ENCODE measurements at regions not wholly inside any gene's neighbourhood (a gene's known extent, or its start where the extent isn't known, plus 50 kb on each side); places are given as distances from the start of the nearest gene placed in this dataset.

DNA sequence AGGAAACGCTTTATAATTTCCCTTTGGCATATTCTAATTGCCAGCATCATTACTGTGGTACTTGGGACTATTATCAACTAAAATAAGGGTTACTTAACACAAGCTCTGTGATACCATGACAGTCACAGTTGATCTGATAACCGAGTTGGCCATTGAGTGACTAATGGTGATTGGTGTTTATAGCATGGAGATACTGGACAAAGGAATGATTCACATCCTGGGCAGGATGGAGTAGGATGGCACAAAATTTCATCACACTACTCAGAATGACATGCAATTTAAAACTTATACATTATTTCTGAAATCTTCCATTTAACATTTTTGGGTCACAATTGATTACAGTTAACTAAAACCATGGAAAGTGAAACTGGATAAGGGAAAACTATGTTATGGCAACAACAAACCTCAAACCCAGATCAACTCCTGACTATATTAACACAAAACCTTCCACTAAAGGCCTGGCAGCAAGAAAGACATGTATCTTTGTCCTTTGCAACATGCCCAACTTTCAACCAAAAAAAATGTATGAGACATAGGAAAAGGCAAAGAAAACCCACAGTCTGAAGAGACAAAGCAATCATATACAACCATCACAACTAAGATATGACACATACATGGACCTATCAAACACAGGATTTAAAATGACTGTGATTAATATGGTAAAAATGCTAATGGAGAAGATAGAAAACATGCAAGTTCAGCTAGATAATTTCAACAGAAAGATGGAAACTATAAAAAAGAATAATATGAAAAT is 208.5 kb upstream of the NRP1 start:
- in situ Hi-C loops (cut with HindIII; ENCODE audit: low pct_unique_long_range_greater_than_20kb, low sequenced_read_pairs), result no loop called here
- no peak for DNase-seq (ENCODE audit: low read depth)

DNA sequence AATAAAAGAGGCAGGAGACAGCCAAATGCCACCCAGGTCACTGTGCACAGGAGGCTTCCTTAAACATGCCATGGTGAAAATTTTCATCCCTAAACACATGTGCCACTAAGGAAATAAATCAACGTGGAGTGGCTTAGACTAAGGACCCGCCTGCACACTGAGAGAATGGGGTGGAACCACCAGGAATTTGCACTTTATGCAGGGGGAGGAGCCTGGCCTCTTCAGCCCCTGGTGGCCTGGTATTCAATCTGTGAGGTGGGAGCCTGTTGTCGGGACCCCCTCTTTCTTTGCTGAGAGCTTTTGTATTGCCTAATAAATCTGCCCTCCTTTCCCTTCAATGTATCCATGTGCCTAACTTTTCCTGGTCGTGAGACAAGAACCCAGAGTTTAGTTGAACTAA is 204.6 kb upstream of the NRP1 start:
- no peak for DNase-seq (ENCODE audit: low read depth)

DNA sequence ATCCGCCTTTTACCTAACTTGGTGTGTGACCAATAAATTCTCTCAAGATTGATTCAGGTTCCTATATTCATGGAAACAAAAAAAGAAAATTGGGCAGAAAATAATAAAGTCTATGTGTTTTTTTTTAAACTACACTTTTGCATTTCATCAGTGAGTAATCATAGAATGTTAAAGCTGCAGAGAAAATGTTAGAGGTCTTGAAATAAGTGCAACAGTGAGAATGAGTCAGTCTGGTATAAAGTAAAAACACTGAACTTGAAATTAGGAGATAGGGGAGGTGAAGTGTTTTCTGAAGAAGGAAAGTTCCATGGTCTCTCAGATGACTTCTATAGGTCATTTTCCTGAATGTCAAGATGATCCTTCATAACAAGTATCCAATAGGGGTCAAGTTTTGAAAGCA is 202.6 kb upstream of the NRP1 start:
- in situ Hi-C loops (cut with HindIII; ENCODE audit: low pct_unique_long_range_greater_than_20kb, low sequenced_read_pairs), result no loop called here
- no peak for DNase-seq (ENCODE audit: low read depth)

More for the DNA sequence above, 204.6 kb upstream of the NRP1 start:
- in situ Hi-C loops (cut with HindIII; ENCODE audit: low pct_unique_long_range_greater_than_20kb, low sequenced_read_pairs), result no loop called here

DNA sequence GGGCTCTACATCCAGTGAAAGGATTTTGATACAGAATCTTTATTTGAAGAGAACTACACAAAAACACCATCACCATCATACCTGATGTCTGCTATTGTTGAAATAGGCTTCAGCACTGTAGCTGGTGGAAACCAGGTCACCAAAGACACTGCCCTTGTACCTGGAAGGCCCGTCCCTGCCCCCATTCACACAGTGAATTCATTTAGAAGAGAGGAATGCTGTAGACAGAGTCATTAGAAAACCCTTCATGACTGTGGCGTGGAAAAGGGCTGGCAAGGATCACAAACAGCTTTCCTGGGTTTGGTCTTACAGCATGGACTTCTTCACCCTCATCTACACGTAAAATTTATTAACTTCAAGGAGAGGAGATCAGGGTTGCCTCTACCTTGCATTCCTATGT is 202.0 kb upstream of the NRP1 start:
- in situ Hi-C loops (cut with HindIII; ENCODE audit: low pct_unique_long_range_greater_than_20kb, low sequenced_read_pairs), result no loop called here
- DNase-seq (ENCODE audit: low read depth), result no peak

DNA sequence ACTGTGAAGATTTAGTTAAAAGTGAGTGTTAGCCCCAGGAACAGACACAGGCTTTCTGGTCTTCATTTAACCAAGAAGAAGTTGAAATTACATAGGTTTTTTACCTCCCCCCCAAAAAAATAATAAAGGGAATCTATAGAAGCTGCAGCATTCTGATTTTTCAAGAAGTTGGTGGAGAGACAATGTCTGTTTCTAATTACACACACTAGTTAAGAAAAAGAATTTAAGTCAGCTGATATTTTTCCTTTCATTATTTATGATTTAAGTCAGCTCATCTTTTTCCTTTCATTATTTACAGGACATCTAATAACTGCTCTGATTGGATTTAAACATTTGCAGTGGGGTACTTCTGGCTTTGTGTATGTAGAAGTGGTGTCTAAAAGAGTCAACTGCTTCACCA is 201.4 kb upstream of the NRP1 start:
- DNase-seq (ENCODE audit: low read depth), result no peak
- in situ Hi-C loops (cut with HindIII; ENCODE audit: low pct_unique_long_range_greater_than_20kb, low sequenced_read_pairs), result no loop called here

DNA sequence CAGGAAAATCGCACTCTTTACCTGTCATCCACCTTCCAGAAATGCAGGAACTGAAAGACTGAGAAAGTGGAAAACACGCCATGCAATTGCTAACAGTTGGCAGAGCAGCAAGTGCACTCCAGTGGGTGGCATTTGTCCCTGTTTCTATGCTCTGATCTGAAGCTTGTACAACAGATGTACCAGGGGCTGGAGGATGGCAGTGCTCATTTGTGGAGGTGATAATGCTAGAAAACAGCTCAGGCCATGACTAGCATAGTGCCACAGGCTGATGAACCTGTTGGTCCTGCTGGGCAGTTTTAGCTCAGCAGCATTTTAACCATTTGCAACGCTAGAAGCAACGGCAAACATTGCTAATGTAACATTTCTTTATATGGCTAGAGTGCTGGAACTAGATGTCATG is 199.9 kb upstream of the NRP1 start:
- in situ Hi-C loops (cut with HindIII; ENCODE audit: low pct_unique_long_range_greater_than_20kb, low sequenced_read_pairs), result no loop called here
- DNase-seq (ENCODE audit: low read depth), result no peak

DNA sequence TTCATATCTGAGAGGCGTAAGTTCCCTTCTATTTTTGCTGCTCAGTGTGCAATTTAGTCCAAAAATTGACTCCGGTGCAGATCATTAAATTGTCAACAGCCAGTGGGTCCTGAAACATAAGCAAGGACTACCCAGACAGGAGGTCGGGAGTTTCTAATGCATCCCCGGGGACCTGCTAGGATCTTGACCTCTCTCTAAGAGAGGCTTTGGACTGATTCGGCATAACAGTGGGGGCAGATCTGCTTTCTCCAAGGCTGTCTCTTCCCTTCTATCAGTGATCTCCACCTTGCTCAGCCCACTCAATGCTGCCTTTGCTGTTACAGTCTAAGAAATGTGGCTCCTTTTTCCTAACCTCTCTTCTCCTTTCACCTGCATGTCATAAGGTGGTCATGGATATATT is 199.1 kb upstream of the NRP1 start:
- DNase-seq (ENCODE audit: low read depth), result no peak
- in situ Hi-C loops (cut with HindIII; ENCODE audit: low pct_unique_long_range_greater_than_20kb, low sequenced_read_pairs), result no loop called here

DNA sequence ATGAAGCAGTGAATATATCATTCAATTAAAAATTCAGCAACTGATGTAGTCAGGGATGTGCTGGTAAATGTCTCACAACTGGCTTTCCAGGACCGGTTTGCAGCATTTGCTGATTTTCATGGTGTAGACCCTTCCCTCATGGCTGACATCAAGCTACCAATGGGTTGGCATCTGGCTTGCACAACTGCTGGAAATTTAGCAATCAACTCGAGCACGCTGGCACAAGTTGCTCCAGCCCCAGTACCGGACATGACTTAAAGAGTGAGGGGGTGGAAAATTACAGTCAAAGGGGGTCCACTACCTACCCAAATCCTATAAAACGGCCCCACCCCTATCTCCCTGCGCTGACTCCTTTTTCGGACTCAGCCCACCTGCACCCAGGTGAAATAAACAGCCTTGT is 198.4 kb upstream of the NRP1 start:
- in situ Hi-C loops (cut with HindIII; ENCODE audit: low pct_unique_long_range_greater_than_20kb, low sequenced_read_pairs), result no loop called here

DNA sequence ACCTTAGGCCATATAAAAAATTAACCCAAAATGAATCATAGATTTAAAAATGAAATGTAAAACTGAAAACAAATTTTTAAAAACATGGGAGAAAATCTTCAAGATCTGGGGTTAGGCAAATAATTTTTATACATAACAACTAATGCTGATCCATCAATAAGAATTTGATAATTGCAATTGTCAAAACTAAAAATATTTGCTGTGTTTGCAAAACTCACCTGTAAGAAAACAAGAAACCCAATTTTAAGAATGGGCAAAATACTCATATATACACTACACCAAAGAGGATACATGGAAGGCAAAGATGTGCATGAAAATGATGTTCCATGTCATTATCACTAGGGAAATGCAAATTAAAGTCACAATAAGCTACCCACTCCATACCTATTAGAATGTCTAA is 194.8 kb upstream of the NRP1 start:
- DNase-seq (ENCODE audit: low read depth), result no peak
- in situ Hi-C loops (cut with HindIII; ENCODE audit: low pct_unique_long_range_greater_than_20kb, low sequenced_read_pairs), result no loop called here

More for the DNA sequence above, 198.4 kb upstream of the NRP1 start:
- DNase-seq (ENCODE audit: low read depth), result no peak

DNA sequence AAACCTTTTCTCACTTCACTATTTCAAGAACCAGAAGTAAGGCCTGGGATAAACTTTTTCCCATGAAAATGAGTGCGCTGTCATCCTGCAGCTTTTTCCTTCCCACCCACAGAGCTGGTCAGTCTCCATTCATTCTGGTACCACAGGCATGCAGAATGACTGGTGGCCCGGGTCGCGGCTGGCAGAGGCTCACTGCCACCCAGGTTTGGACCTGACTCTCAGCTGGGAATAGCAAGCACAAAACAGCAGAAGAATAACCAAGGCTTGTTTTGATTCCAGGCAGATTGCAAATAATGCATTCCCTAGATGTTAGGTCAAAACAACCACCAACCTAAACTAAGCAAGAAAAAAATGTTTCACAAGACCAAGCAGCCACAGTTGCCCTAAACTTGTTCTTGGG is 190.5 kb upstream of the NRP1 start:
- no peak for DNase-seq (ENCODE audit: low read depth)

DNA sequence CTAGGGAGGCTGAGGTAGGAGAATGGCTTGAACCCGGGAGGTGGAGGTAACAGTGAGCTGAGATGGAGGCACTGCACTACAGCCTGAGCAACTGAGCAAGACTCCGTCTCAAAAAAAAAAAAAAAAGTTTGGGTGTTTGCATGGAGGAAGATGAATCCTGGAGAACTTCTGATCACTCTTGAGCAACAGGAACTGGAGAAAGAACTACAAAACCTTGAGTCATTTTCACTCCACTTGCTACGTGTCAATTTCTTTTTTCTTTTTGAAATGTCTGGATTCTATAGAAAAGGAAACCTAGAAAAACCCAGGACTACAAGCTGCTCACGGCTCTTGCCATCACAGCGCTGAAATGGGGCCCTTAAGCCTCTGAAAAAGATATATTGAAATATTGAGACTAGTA is 189.6 kb upstream of the NRP1 start:
- DNase-seq (ENCODE audit: low read depth), result no peak
- in situ Hi-C loops (cut with HindIII; ENCODE audit: low pct_unique_long_range_greater_than_20kb, low sequenced_read_pairs), result no loop called here

More for the DNA sequence above, 190.5 kb upstream of the NRP1 start:
- in situ Hi-C loops (cut with HindIII; ENCODE audit: low pct_unique_long_range_greater_than_20kb, low sequenced_read_pairs), result no loop called here

DNA sequence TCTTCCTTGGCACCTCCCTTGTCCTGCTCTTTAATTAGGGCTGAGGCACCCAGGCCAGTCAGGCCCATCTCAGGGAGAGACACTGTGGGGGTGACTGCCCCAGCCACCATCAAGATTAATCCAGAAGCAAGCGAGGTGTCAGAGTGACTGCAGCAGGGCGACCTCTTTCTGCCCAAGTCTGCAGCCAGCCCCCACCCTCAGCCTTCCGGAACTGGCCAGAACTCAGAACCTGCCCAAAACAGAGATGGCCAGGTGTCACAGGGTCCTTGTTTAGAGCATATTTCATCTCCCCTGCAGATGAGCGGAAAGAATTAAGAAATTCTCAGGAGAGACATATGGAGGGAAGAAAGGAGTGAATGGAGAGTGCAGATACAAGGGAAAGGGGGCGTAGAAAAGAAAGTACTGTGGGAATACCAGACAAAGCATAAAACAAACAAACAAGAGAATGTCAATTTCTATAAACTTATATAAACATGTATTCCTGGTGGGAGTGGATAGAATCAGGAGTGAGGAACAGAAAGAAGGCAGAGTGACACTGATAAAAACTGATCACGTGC is 188.8 kb upstream of the NRP1 start:
- DNase-seq (ENCODE audit: low read depth), result no peak
- in situ Hi-C loops (cut with HindIII; ENCODE audit: low pct_unique_long_range_greater_than_20kb, low sequenced_read_pairs), result no loop called here

DNA sequence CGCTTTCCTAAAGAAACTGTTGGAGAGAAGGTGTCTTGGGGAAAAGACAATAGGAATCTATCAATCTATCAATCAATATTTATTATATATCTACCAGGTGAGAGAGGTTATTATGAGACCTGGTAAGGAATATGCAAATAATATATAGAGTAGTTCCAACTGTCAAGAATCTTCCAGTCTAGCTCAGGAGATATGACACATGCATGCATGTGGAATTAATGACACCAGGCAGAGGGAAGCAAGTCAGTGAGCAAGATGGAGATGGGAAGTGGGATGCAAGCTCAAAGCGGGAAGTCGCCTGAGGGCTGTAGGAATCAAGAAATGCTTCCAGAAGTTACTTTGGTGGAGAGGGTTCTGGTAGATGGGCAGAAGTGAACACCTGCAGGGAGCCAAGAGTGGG is 187.4 kb upstream of the NRP1 start:
- in situ Hi-C loops (cut with HindIII; ENCODE audit: low pct_unique_long_range_greater_than_20kb, low sequenced_read_pairs), result no loop called here
- no peak for DNase-seq (ENCODE audit: low read depth)

DNA sequence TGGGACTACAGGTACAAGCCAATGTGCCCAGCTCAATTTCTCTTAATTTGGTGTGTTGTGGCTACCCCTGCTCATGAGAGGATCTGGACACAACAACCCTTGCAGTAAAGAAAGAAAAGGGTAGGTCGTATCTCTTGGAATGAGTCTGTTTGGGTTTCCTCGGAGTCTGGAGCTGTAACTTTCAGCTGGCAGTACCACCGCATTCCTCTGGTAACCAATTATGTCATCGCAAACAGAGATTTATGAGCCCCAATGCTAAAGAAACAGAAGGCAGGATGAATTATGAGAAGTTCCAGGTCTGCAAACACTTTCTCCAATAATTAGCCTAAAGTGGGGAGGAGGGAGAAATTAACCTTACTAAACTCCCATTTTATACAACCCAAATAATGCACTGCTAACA is 186.6 kb upstream of the NRP1 start:
- DNase-seq (ENCODE audit: low read depth), result no peak
- in situ Hi-C loops (cut with HindIII; ENCODE audit: low pct_unique_long_range_greater_than_20kb, low sequenced_read_pairs), result no loop called here

DNA sequence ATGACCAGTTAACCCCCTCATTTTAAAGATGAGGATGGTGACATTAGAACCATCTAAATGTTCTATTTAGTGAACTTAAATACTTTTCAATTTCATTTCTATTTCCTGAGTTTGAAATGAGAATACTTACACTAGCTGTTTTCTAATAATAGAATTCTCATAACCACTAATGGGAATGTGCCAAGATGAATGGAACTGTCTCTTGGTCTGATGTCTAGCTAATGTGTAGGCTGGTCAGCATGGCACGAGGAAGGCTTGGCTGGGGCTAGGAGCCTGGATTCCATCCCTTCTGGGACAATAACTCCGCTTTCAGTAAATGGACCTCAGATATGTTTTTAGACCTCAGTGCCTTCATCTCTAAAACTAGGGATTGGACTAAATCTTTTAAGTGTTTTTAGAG is 185.8 kb upstream of the NRP1 start:
- no peak for DNase-seq (ENCODE audit: low read depth)
- in situ Hi-C loops (cut with HindIII; ENCODE audit: low pct_unique_long_range_greater_than_20kb, low sequenced_read_pairs), result no loop called here

DNA sequence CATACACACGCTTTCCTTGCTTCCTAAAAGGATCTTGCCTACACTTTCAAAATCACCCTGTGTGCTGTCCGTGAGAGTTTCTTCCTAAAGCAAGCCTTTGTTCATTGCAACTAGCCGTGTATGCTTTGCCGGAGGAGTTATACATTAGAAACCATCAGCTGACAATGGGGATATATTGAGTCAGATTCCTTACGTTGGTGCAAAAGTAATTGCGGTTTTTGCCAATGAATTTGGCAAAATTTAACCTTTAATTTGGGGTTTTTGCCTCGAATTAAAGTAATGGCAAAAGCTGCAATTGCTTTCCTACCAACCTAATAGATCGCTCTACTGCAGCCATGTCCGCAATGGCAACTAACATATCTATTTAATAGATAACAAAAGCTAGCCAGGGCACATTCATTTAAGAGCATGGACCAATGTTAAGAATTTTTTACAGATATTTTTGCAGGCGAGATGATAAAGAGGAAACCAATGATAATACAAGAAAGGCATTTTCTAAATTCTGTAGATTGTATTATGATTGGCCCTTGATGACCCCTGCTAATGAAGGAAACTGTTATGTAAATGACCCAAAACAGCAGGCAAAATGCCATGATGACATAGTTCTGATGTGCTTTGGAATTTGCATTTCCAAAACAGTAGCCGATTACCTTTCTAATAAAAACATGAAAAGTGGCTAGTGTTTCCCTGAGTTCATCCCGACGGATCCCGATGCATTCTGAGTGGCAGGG is 184.8 kb upstream of the NRP1 start:
- in situ Hi-C loops (cut with HindIII; ENCODE audit: low pct_unique_long_range_greater_than_20kb, low sequenced_read_pairs), result no loop called here
- no peak for DNase-seq (ENCODE audit: low read depth)

DNA sequence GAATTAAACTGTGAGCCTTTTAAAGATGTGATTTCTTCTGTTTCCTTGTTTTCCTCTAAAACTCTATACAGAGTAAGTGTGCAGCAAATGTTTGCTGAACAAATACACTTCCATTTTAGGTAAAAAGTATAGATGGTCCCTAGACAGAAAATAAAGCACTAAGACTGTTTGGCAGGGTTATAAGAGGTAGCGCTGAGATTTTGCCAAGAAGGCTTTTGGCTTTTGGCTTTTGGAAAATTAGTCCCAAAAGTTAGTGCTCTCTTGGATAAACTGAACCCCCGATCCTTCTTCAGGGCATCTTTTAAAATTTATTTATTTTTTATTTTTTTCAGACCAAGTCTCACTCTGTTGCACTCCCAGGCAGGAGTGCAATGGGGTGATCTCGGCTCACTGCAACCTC is 175.7 kb upstream of the NRP1 start:
- in situ Hi-C loops (cut with HindIII; ENCODE audit: low pct_unique_long_range_greater_than_20kb, low sequenced_read_pairs), result no loop called here
- DNase-seq (ENCODE audit: low read depth), result no peak

DNA sequence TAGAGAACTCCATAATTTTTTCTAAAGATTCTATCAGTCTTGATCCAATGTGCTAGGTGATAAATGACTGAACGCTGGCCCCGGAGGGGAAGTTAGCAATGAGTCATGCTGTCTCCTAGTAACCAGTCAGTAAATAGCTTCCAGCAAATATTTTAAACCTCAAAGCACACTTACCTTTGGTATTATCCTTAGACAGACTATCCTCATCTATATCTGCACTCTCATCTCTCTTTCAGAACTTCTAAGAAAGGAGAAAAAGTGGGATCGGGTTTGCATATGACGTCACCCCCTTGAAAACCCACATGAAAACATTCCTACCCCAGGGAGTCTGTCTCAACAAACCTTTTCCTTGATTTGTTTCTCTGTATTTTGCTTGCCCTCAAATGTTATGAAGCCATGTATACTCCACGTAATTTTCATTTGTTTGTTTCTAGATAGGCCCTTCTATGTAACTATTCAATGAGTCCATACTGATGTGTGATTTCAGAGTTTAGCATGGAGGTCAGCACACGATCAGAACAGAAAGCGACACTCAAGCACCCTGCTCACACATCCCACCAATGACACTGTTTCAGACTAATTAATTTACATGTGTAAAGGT is 174.9 kb upstream of the NRP1 start:
- in situ Hi-C loops (cut with HindIII; ENCODE audit: low pct_unique_long_range_greater_than_20kb, low sequenced_read_pairs), result no loop called here
- DNase-seq (ENCODE audit: low read depth), result peak; percentile 95

DNA sequence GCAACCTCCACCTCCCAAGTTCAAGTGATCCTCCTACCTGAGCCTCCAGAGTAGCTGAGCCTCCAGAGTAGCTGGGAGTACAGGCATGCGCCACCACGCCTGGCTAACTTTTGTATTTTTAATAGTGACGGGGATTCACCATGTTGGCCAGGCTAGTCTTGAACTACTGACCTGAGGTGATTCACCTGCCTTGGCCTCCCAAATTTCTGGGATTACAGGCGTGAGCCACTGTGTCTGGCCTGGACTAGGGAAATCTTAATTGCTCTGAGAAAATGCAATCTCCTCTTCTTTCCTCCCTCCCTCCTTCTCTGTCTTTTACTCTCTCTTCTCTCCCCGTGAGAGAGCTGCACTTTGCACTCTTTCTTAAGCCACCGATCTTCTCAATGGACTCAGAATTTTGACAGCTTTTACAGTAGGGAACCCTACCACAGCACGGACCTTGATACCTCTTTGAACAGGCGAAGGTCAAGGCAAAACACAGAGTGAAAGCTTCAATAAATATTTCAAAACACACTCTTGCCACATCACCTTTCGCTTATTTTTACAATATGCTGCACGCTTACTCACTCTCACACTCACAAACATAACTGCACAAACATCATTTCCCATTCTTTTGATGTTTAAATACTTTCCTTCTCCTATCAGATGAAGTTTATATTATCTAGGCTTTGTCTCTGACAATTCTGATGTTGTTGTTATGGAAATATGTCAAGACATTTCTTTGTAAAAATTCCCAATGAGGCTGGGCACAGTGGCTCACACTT is 173.4 kb upstream of the NRP1 start:
- in situ Hi-C loops (cut with HindIII; ENCODE audit: low pct_unique_long_range_greater_than_20kb, low sequenced_read_pairs), result no loop called here
- DNase-seq (ENCODE audit: low read depth), result no peak

All from Caki2 (cell line).